Astrocyte of the cerebellum (primary cell): ENCODE measurements at regions not wholly inside any gene's neighbourhood (a gene's known extent, or its start where the extent isn't known, plus 50 kb on each side); places are given as distances from the start of the nearest gene placed in this dataset.

Experiments
- DNase-seq: peaks from one replicate; pipeline ENCODE4 v3.0.0-alpha.2; 2011; ENCODE audit warnings: low read depth
- H3K4me3 ChIP-seq: 2 replicates; pipeline ENCODE4 v1.5.1; 2011; ENCODE audit warnings: mild to moderate bottlenecking, low read depth, low read length, moderate library complexity
- in situ Hi-C: cut with HindIII; loops from 2 replicates; pipeline ENCODE4 v1.10.0; 2017; ENCODE audit warnings: low sequenced_read_pairs
- TF ChIP-seq, protein P1 (sequence below): IDR thresholded peaks from 2 replicates; pipeline ENCODE4 v1.5.1; 2012; ENCODE audit warnings: low read length, low read depth, moderate library complexity, mild to moderate bottlenecking; ENCODE audit errors: missing control alignments

DNA sequence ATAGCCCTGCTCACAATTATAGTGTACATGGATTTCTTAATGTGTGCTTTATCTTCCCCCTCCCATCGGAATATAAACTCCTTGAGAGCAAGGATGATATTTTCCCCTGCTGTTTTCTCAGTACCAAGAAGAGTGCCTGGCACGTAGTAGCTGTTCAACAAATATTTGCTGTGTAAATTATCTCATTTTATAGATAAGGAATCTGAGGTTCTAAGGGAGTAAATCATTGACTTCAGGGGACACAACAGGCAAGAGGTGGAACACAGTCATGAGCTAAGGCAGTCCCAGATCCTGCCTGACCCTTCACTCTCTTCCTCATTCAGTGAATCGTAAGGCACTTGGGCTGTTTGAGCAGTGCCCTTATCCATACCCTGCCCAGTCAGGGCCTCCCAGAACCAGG, 187.3 kb upstream of the TNP1 start:
- no peak overlapping the region for H3K4me3 ChIP-seq
- TF ChIP-seq, protein P1, sequence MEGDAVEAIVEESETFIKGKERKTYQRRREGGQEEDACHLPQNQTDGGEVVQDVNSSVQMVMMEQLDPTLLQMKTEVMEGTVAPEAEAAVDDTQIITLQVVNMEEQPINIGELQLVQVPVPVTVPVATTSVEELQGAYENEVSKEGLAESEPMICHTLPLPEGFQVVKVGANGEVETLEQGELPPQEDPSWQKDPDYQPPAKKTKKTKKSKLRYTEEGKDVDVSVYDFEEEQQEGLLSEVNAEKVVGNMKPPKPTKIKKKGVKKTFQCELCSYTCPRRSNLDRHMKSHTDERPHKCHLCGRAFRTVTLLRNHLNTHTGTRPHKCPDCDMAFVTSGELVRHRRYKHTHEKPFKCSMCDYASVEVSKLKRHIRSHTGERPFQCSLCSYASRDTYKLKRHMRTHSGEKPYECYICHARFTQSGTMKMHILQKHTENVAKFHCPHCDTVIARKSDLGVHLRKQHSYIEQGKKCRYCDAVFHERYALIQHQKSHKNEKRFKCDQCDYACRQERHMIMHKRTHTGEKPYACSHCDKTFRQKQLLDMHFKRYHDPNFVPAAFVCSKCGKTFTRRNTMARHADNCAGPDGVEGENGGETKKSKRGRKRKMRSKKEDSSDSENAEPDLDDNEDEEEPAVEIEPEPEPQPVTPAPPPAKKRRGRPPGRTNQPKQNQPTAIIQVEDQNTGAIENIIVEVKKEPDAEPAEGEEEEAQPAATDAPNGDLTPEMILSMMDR = no peak
- no peak for DNase-seq
- in situ Hi-C loops = no loop called here

DNA sequence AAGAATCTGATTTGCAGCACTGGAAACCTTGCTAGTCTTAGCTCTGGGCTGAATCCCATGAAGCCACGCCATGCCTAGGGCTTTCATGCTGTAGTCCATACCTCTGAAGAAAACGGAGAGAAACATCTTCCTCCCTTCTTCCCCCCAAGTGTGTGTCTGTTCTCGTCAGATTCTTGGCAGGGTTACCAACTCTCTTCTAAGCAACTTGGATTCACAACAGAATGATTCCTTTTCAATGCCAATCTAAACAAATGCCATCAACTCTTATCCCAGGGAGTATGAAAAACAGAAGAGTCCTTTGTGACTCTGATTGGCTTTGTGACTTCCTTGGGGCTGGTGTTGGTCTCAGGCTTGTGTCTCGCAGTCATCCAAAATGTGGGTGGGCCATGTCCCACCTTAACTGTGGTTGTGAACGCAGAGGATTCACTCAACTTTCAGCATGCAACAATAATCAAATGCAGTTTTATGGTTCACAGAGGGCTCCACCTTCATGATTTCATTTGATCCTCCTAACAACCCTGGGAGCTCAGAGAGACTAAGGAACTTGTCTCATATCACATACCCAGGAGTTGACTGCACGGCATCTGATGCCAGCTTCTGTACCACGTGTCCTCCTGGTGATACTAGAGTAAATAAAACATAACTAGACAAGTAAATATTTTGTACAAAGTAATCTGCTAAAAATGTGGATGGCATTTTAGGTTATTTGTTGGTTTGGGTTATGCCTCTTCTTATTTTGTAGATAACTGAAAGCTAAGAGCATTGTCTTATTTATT, 186.0 kb upstream of the TNP1 start:
- in situ Hi-C loops = no loop called here
- TF ChIP-seq, protein P1 = no peak
- no peak overlapping the region for H3K4me3 ChIP-seq
- DNase-seq = no peak

DNA sequence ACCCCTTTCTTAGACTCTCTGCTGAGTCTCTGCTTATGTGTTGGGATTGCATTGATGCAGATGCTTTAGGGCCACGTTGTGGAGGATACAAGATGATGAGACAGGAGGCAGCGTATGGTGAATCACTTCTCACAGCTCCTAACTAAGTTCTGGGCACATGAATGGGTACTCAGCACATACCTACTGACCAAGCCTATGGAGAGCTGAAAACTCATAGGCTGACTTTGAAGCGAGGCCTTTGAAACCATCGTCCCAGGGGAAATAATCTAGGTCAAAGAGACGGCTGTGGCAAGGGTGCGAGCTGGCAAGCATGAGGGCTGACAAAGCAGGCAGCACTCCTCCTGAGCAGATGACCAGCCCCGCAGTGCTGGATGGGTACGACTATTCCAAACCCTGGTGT, 180.2 kb upstream of the TNP1 start:
- no peak overlapping the region for H3K4me3 ChIP-seq
- TF ChIP-seq, protein P1 = no peak
- in situ Hi-C loops = no loop called here
- no peak for DNase-seq

DNA sequence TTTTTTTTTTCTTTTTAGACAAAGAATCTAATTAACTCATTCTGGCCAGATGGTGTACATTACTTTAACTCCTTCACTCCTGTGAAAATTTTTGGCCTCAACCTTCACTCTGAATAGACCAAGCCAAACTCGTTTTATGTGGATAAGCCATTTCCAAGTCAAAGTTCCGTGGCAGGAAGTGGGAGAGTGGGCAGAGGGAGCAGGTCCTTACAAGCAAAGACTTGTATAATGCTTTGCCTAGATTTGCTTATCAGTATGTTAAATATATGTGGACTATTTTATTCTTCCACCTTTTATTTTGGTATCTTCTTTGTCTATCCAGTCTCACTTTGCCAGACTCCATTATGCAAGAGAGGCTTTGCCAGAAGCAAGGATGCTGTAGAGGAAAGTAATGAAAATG, 178.1 kb upstream of the TNP1 start:
- TF ChIP-seq, protein P1 = no peak
- in situ Hi-C loops = no loop called here
- no peak overlapping the region for H3K4me3 ChIP-seq
- DNase-seq = no peak

DNA sequence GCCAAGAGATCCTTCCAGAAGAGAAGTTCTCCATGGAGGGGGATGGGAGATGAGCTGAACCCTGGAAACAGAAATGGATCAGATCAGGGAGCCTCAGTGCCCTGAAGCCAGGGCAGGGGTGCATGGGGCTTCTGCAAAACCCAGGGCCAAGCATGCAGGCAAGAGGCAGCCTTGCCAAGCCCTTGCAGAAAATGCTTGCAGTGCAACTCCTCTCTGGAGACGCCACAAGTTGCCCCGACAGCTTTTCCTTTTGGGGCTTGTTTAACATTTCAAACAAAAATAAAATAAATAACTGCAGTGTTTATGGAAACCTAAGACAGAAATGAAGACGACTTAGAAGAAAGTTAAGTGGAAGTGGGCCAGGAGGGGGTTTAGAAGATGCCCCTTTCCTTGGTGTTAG, 177.5 kb upstream of the TNP1 start:
- TF ChIP-seq, protein P1 = no peak

DNA sequence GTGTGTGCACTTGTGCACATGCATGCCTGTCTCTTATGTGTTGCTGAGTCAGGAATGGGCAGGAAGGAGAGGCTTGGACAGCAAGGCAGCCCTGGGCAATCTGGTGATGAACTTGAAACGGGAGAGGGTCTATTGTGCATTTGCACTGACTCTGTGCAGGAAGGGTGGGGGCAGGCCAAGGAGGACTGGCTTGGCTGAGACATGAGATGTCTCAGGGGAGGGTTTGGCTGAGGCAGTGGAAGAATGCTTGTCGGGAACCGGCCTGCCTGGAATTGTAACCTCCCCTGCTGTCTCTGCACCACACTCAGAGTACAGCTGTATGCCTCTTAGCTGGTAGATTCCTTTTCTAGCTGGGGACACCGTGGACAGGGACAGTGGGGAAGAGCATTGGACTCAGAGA, 176.1 kb upstream of the TNP1 start:
- TF ChIP-seq, protein P1 = no peak
- in situ Hi-C loops = no loop called here

More for the DNA sequence above, 177.5 kb upstream of the TNP1 start:
- no peak for DNase-seq
- in situ Hi-C loops = no loop called here
- no peak overlapping the region for H3K4me3 ChIP-seq

More for the DNA sequence above, 176.1 kb upstream of the TNP1 start:
- DNase-seq = no peak
- H3K4me3 ChIP-seq = no peak overlapping the region
